Skeletal muscle tissue (tissue), 3 donors: ENCODE measurements at regions not wholly inside any gene's neighbourhood (a gene's known extent, or its start where the extent isn't known, plus 50 kb on each side); places are given as distances from the start of the nearest gene placed in this dataset.

Source experiments
- H3K27ac ChIP-seq: one replicate; pipeline ENCODE4 v1.7.0; 2013; ENCODE audit warnings: mild to moderate bottlenecking, low read depth, low read length, inconsistent platforms
- H3K27me3 ChIP-seq, 3 donors: one replicate each; pipeline ENCODE4 v1.7.0; 2013; ENCODE audit warnings: low read length in 3 of 3; ENCODE audit not compliant: control insufficient read depth in 3 of 3, insufficient read depth in 3 of 3
- H3K36me3 ChIP-seq, 3 donors: one replicate each; pipeline ENCODE4 v1.7.0; 2013; ENCODE audit warnings: low read length in 3 of 3; ENCODE audit not compliant: control insufficient read depth in 3 of 3, insufficient read depth in 3 of 3
- H3K4me1 ChIP-seq, 3 donors: one replicate each; pipeline ENCODE4 v1.7.0; 2013; ENCODE audit warnings: low read length in 3 of 3, mild to moderate bottlenecking in 3 of 3; ENCODE audit not compliant: control insufficient read depth in 3 of 3, insufficient read depth in 3 of 3
- H3K4me3 ChIP-seq, 3 donors: one replicate each; pipeline ENCODE4 v1.7.0; 2013; ENCODE audit warnings: low read length in 3 of 3
- H3K9ac ChIP-seq, 3 donors: one replicate each; pipeline ENCODE4 v1.7.0; 2013; ENCODE audit warnings: low read length in 3 of 3, mild to moderate bottlenecking in 3 of 3, moderate library complexity in 2 of 3, low read depth in 1 of 3
- H3K9me3 ChIP-seq, 3 donors: one replicate each; pipeline ENCODE4 v1.7.0; 2013; ENCODE audit warnings: low read length in 3 of 3; ENCODE audit not compliant: control insufficient read depth in 3 of 3
- donor health status: Osteomylitis.

- H3K27ac ChIP-seq: no peak overlapping the region
- H3K4me1 ChIP-seq: peaks cover 0 to 10% (median 3%) of the 10 kb centered on the region in 3 donors
- H3K27me3 ChIP-seq: no peaks in the 10 kb centered on the region
- no peaks in the 10 kb centered on the region for H3K36me3 ChIP-seq
- no peak overlapping the region for H3K4me3 ChIP-seq
- no peaks in the 10 kb centered on the region for H3K9me3 ChIP-seq
- no peak overlapping the region for H3K9ac ChIP-seq
Measured at GRCh38 chr3:15851735-15852134, 54.0 kb upstream of the ANKRD28 start.

- peak overlapping the region; percentile 83 to 88 (median 84) for H3K9ac ChIP-seq
- H3K4me1 ChIP-seq: peaks cover 0 to 16% (median 15%) of the 10 kb centered on the region in 3 donors
- peak overlapping the region; percentile 84 for H3K27ac ChIP-seq
- H3K9me3 ChIP-seq: no peaks in the 10 kb centered on the region
- H3K27me3 ChIP-seq: no peaks in the 10 kb centered on the region
- no peaks in the 10 kb centered on the region for H3K36me3 ChIP-seq
- H3K4me3 ChIP-seq: peak overlapping the region; percentile 76 to 86 (median 79)
Measured at GRCh38 chr3:15858547-15859506, 61.0 kb upstream of the ANKRD28 start.

- Histone ChIP-seq H3K9me3 (no peaks in the 10 kb centered on the region), H3K27me3 (no peaks in the 10 kb centered on the region), H3K4me1 (peaks cover 0 to 16% (median 15%) of the 10 kb centered on the region in 3 donors), H3K4me3 (peak overlapping the region; percentile 76 to 86 (median 81)), H3K9ac (peak overlapping the region; percentile 83 to 88 (median 84)), H3K27ac (peak overlapping the region; percentile 84), H3K36me3 (no peaks in the 10 kb centered on the region)
Measured at GRCh38 chr3:15859507-15860013, 61.8 kb upstream of the ANKRD28 start.

GRCh38 chr3:15860014-15860934, 62.5 kb upstream of the ANKRD28 start:
- Histone ChIP-seq H3K9me3 (no peaks in the 10 kb centered on the region), H3K27me3 (no peaks in the 10 kb centered on the region), H3K4me1 (peaks cover 0 to 16% (median 15%) of the 10 kb centered on the region in 3 donors), H3K9ac (peak overlapping the region; percentile 68 to 80 (median 80)), H3K4me3 (peak overlapping the region; percentile 80 to 86 (median 81)), H3K27ac (peak overlapping the region; percentile 84), H3K36me3 (no peaks in the 10 kb centered on the region)

GRCh38 chr3:15861163-15861562, 63.4 kb upstream of the ANKRD28 start:
- H3K27ac ChIP-seq: no peak overlapping the region
- H3K36me3 ChIP-seq: no peaks in the 10 kb centered on the region
- H3K9ac ChIP-seq: no peak overlapping the region
- H3K4me3 ChIP-seq: no peak overlapping the region
- no peaks in the 10 kb centered on the region for H3K27me3 ChIP-seq
- H3K9me3 ChIP-seq: no peaks in the 10 kb centered on the region
- H3K4me1 ChIP-seq: peaks cover 0 to 16% (median 15%) of the 10 kb centered on the region in 3 donors

- Histone ChIP-seq H3K27ac (no peak overlapping the region), H3K36me3 (no peaks in the 10 kb centered on the region), H3K4me3 (no peak overlapping the region), H3K4me1 (no peaks in the 10 kb centered on the region), H3K9me3 (no peaks in the 10 kb centered on the region), H3K9ac (no peak overlapping the region), H3K27me3 (no peaks in the 10 kb centered on the region)
Measured at GRCh38 chr3:15872807-15873206, 75.0 kb upstream of the ANKRD28 start.

- H3K9ac ChIP-seq: no peak overlapping the region
- H3K4me1 ChIP-seq: no peaks in the 10 kb centered on the region
Measured at GRCh38 chr3:15873415-15873814, 75.6 kb upstream of the ANKRD28 start.

GRCh38 chr3:15875016-15875689, 77.4 kb upstream of the ANKRD28 start:
- no peak overlapping the region for H3K9ac ChIP-seq
- no peak overlapping the region for H3K4me3 ChIP-seq
- H3K27ac ChIP-seq: no peak overlapping the region

More at GRCh38 chr3:15873415-15873814, 75.6 kb upstream of the ANKRD28 start:
- no peaks in the 10 kb centered on the region for H3K27me3 ChIP-seq
- H3K9me3 ChIP-seq: no peaks in the 10 kb centered on the region
- H3K27ac ChIP-seq: no peak overlapping the region
- no peaks in the 10 kb centered on the region for H3K36me3 ChIP-seq
- H3K4me3 ChIP-seq: no peak overlapping the region

GRCh38 chr3:15876669-15877068, 78.9 kb upstream of the ANKRD28 start:
- no peaks in the 10 kb centered on the region for H3K4me1 ChIP-seq
- H3K4me3 ChIP-seq: no peak overlapping the region
- no peaks in the 10 kb centered on the region for H3K36me3 ChIP-seq
- H3K9me3 ChIP-seq: no peaks in the 10 kb centered on the region
- no peaks in the 10 kb centered on the region for H3K27me3 ChIP-seq
- no peak overlapping the region for H3K9ac ChIP-seq
- H3K27ac ChIP-seq: no peak overlapping the region

More at GRCh38 chr3:15875016-15875689, 77.4 kb upstream of the ANKRD28 start:
- H3K4me1 ChIP-seq: no peaks in the 10 kb centered on the region
- H3K36me3 ChIP-seq: no peaks in the 10 kb centered on the region
- H3K27me3 ChIP-seq: no peaks in the 10 kb centered on the region
- no peaks in the 10 kb centered on the region for H3K9me3 ChIP-seq
